WTC11 (cell line): ENCODE measurements at regions not wholly inside any gene's neighbourhood (a gene's known extent, or its start where the extent isn't known, plus 50 kb on each side); places are given as distances from the start of the nearest gene placed in this dataset.

ENCODE experiments used
- ATAC-seq: fragments of 200-7000 bp; cut with Tn5 transposase; 2 replicates; pipeline ENCODE4 v1.10.0; 2021; ENCODE audit warnings: mild to moderate bottlenecking, moderate library complexity
- CTCF ChIA-PET: fragments of 300-600 bp; sonication (Branson Sonifier 250); formaldehyde crosslinking; loops from one replicate; lab custom pipeline; 2021; ENCODE audit warnings: antibody characterized with exemption; lab: Charles Lee
- POLR2A ChIA-PET: fragments of 350-600 bp; sonication (Branson Sonifier 250); formaldehyde crosslinking; loops from one replicate; lab custom pipeline; 2021; ENCODE audit warnings: antibody characterized with exemption; lab: Charles Lee
- DNase-seq: peaks from one replicate; pipeline ENCODE4 v3.0.0; 2021; ENCODE audit warnings: low spot score
- H3K27ac Mint-ChIP-seq: 2 replicates; pipeline ENCODE4 v1.8.0; 2021; ENCODE audit warnings: mixed read lengths
- H3K27me3 Mint-ChIP-seq: 2 replicates; pipeline ENCODE4 v1.8.0; 2021; ENCODE audit warnings: low read depth, mild to moderate bottlenecking, moderate library complexity, mixed read lengths
- H3K36me3 Mint-ChIP-seq: 2 replicates; pipeline ENCODE4 v1.8.0; 2021; ENCODE audit warnings: mixed read lengths
- H3K4me1 Mint-ChIP-seq: 2 replicates; pipeline ENCODE4 v1.8.0; 2022; ENCODE audit warnings: mixed read lengths
- H3K4me3 Mint-ChIP-seq: 2 replicates; pipeline ENCODE4 v1.8.0; 2021; ENCODE audit warnings: mild to moderate bottlenecking, moderate library complexity, mixed read lengths
- H3K9me3 Mint-ChIP-seq: 2 replicates; pipeline ENCODE4 v1.8.0; 2021; ENCODE audit warnings: mixed read lengths
- ATF1 ChIP-seq: sonication (generic); formaldehyde crosslinking; IDR thresholded peaks from 2 replicates; pipeline ENCODE4 v1.8.1; 2023; ENCODE audit warnings: mild to moderate bottlenecking, moderate library complexity, missing genetic modification reagents
- FOXP1 ChIP-seq: sonication (generic); formaldehyde crosslinking; IDR thresholded peaks from 2 replicates; pipeline ENCODE4 v1.8.0; 2022; ENCODE audit warnings: missing genetic modification reagents, mild to moderate bottlenecking, moderate library complexity, borderline replicate concordance
- NR2C2 ChIP-seq: sonication (generic); formaldehyde crosslinking; IDR thresholded peaks from 2 replicates; pipeline ENCODE4 v1.8.0; 2022; ENCODE audit warnings: mild to moderate bottlenecking, missing genetic modification reagents
- TF ChIP-seq, protein P1 (sequence below): sonication (generic); formaldehyde crosslinking; IDR thresholded peaks from 2 replicates; pipeline ENCODE4 v1.8.0; 2023; ENCODE audit warnings: missing genetic modification reagents, mild to moderate bottlenecking, borderline replicate concordance
- TF ChIP-seq, protein P2 (sequence below): sonication (generic); formaldehyde crosslinking; IDR thresholded peaks from 2 replicates; pipeline ENCODE4 v1.8.1; 2023; ENCODE audit warnings: mild to moderate bottlenecking, moderate library complexity, missing genetic modification reagents
- TF ChIP-seq, protein P3 (sequence below): sonication (generic); formaldehyde crosslinking; IDR thresholded peaks from 2 replicates; pipeline ENCODE4 v1.8.1; 2023; ENCODE audit warnings: mild to moderate bottlenecking, missing genetic modification reagents, moderate library complexity
- TF ChIP-seq, protein P4 (sequence below): fragments of 200-600 bp; IDR thresholded peaks from 2 replicates; pipeline ENCODE4 v1.8.0; 2022; ENCODE audit warnings: antibody characterized with exemption
- TF ChIP-seq, protein P5 (sequence below): sonication (generic); formaldehyde crosslinking; IDR thresholded peaks from 2 replicates; pipeline ENCODE4 v1.8.0; 2023; ENCODE audit warnings: mild to moderate bottlenecking, missing genetic modification reagents
- TF ChIP-seq, protein P6 (sequence below): sonication (generic); formaldehyde crosslinking; IDR thresholded peaks from 2 replicates; pipeline ENCODE4 v1.8.0; 2022; ENCODE audit warnings: mild to moderate bottlenecking, missing genetic modification reagents
- TF ChIP-seq, protein P7 (sequence below): sonication (generic); formaldehyde crosslinking; IDR thresholded peaks from 2 replicates; pipeline ENCODE4 v1.8.0; 2022; ENCODE audit warnings: missing genetic modification reagents
- TF ChIP-seq, protein P8 (sequence below): fragments of 250-450 bp; sonication (Bioruptor Pico); conservative IDR thresholded peaks from 2 replicates; pipeline ENCODE4 v1.9.0; 2021; ENCODE audit warnings: mild to moderate bottlenecking

DNA sequence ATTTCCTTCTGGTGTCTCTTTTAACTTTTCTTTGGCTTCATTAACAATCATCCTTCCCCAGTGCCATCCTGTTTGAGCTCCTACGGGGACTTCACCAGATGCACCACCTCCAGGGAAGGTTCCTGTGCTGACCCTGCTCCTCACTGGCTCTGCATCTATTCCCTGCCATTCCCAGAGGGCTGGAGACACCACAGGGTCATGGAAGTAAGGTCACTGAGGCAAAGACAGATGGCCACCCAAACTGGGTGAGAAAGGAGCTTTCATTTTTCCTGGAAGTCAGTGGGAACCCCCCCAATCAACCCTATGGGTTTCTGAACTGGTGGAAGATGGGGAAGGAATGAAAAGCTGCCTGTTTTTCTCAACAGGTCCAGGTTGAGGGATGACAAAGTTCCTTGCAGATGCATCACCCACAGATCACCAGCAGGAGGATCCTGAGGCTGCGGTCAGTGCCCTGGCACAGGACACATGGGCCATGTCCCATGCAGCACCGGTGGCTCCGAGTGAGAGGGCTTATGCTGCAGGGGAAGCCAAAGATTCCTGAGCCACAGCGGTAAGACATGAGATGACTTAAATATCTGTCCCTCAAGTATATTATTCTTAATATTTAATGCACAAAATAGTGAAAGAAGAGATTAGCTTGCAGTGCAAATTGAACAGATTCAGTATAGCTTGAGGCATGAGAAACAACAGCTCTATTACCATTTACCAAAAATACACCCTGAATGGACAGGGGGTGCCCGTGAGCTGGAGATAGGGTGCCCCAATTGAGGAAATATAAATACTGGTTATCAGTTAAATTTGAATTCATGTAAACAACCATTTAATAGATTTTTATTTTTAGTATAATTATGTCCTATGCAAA, 73.0 kb upstream of the VPREB1 start:
- TF ChIP-seq, protein P1, sequence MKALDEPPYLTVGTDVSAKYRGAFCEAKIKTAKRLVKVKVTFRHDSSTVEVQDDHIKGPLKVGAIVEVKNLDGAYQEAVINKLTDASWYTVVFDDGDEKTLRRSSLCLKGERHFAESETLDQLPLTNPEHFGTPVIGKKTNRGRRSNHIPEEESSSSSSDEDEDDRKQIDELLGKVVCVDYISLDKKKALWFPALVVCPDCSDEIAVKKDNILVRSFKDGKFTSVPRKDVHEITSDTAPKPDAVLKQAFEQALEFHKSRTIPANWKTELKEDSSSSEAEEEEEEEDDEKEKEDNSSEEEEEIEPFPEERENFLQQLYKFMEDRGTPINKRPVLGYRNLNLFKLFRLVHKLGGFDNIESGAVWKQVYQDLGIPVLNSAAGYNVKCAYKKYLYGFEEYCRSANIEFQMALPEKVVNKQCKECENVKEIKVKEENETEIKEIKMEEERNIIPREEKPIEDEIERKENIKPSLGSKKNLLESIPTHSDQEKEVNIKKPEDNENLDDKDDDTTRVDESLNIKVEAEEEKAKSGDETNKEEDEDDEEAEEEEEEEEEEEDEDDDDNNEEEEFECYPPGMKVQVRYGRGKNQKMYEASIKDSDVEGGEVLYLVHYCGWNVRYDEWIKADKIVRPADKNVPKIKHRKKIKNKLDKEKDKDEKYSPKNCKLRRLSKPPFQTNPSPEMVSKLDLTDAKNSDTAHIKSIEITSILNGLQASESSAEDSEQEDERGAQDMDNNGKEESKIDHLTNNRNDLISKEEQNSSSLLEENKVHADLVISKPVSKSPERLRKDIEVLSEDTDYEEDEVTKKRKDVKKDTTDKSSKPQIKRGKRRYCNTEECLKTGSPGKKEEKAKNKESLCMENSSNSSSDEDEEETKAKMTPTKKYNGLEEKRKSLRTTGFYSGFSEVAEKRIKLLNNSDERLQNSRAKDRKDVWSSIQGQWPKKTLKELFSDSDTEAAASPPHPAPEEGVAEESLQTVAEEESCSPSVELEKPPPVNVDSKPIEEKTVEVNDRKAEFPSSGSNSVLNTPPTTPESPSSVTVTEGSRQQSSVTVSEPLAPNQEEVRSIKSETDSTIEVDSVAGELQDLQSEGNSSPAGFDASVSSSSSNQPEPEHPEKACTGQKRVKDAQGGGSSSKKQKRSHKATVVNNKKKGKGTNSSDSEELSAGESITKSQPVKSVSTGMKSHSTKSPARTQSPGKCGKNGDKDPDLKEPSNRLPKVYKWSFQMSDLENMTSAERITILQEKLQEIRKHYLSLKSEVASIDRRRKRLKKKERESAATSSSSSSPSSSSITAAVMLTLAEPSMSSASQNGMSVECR (CRISPR knock-in tag), result no peak
- TF ChIP-seq, protein P2, sequence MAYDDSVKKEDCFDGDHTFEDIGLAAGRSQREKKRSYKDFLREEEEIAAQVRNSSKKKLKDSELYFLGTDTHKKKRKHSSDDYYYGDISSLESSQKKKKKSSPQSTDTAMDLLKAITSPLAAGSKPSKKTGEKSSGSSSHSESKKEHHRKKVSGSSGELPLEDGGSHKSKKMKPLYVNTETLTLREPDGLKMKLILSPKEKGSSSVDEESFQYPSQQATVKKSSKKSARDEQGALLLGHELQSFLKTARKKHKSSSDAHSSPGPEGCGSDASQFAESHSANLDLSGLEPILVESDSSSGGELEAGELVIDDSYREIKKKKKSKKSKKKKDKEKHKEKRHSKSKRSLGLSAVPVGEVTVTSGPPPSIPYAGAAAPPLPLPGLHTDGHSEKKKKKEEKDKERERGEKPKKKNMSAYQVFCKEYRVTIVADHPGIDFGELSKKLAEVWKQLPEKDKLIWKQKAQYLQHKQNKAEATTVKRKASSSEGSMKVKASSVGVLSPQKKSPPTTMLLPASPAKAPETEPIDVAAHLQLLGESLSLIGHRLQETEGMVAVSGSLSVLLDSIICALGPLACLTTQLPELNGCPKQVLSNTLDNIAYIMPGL (CRISPR knock-in tag), result no peak
- TF ChIP-seq, protein P3, sequence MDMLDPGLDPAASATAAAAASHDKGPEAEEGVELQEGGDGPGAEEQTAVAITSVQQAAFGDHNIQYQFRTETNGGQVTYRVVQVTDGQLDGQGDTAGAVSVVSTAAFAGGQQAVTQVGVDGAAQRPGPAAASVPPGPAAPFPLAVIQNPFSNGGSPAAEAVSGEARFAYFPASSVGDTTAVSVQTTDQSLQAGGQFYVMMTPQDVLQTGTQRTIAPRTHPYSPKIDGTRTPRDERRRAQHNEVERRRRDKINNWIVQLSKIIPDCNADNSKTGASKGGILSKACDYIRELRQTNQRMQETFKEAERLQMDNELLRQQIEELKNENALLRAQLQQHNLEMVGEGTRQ (CRISPR knock-in tag), result no peak
- no peak for TF ChIP-seq NR2C2 (CRISPR knock-in tag)
- TF ChIP-seq, protein P4, sequence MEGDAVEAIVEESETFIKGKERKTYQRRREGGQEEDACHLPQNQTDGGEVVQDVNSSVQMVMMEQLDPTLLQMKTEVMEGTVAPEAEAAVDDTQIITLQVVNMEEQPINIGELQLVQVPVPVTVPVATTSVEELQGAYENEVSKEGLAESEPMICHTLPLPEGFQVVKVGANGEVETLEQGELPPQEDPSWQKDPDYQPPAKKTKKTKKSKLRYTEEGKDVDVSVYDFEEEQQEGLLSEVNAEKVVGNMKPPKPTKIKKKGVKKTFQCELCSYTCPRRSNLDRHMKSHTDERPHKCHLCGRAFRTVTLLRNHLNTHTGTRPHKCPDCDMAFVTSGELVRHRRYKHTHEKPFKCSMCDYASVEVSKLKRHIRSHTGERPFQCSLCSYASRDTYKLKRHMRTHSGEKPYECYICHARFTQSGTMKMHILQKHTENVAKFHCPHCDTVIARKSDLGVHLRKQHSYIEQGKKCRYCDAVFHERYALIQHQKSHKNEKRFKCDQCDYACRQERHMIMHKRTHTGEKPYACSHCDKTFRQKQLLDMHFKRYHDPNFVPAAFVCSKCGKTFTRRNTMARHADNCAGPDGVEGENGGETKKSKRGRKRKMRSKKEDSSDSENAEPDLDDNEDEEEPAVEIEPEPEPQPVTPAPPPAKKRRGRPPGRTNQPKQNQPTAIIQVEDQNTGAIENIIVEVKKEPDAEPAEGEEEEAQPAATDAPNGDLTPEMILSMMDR, result peak; percentile 39
- TF ChIP-seq, protein P5, sequence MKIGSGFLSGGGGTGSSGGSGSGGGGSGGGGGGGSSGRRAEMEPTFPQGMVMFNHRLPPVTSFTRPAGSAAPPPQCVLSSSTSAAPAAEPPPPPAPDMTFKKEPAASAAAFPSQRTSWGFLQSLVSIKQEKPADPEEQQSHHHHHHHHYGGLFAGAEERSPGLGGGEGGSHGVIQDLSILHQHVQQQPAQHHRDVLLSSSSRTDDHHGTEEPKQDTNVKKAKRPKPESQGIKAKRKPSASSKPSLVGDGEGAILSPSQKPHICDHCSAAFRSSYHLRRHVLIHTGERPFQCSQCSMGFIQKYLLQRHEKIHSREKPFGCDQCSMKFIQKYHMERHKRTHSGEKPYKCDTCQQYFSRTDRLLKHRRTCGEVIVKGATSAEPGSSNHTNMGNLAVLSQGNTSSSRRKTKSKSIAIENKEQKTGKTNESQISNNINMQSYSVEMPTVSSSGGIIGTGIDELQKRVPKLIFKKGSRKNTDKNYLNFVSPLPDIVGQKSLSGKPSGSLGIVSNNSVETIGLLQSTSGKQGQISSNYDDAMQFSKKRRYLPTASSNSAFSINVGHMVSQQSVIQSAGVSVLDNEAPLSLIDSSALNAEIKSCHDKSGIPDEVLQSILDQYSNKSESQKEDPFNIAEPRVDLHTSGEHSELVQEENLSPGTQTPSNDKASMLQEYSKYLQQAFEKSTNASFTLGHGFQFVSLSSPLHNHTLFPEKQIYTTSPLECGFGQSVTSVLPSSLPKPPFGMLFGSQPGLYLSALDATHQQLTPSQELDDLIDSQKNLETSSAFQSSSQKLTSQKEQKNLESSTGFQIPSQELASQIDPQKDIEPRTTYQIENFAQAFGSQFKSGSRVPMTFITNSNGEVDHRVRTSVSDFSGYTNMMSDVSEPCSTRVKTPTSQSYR (CRISPR knock-in tag), result no peak
- TF ChIP-seq, protein P6, sequence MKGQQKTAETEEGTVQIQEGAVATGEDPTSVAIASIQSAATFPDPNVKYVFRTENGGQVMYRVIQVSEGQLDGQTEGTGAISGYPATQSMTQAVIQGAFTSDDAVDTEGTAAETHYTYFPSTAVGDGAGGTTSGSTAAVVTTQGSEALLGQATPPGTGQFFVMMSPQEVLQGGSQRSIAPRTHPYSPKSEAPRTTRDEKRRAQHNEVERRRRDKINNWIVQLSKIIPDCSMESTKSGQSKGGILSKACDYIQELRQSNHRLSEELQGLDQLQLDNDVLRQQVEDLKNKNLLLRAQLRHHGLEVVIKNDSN (CRISPR knock-in tag), result no peak
- Mint-ChIP-seq H3K27me3 (peaks cover 97% of the 10 kb centered on the region), H3K4me3 (no peak overlapping the region), H3K36me3 (no peaks in the 10 kb centered on the region), H3K4me1 (0 out of 2 replicates have a peak, but pooled peaks cover 3% of the 10 kb centered on the region), H3K27ac (no peak overlapping the region), H3K9me3 (peaks cover 4% of the 10 kb centered on the region; the same call in 1 of the 2 replicates)
- POLR2A ChIA-PET, result no interaction called here
- CTCF ChIA-PET, result interaction anchor here (0.9 to 2.2 kb wide), 7 partner anchors 9 to 113 kb away, joined by 3 to 9 read pairs (median 4); no protein-coding TSS in a partner anchor
- peak; percentile 88 for ATAC-seq
- DNase-seq, result peak; percentile 64

DNA sequence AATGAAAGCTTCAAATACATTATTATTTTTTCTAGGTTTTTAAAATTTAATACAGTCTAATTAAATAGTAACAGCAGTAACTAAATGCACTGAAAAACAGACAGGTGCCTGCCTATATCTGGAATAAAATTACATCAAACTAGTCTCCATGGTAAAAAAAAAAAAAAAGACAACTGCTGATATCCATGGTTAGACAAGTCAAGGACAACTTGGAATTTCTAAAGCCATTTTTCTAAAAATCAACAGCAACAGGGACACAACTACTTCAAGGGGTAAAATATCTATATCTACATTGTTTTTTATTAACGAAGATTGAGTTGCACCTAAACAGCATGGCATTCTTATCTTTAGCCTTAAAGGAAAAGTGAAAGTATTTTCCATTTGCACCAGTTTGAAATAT, 74.7 kb upstream of the VPREB1 start:
- Mint-ChIP-seq H3K9me3 (peaks cover 4% of the 10 kb centered on the region; the same call in 1 of the 2 replicates), H3K27me3 (peaks cover 97% of the 10 kb centered on the region), H3K4me1 (0 out of 2 replicates have a peak, but pooled peaks cover 3% of the 10 kb centered on the region), H3K27ac (no peak overlapping the region), H3K36me3 (no peaks in the 10 kb centered on the region), H3K4me3 (no peak overlapping the region)
- POLR2A ChIA-PET, result no interaction called here
- CTCF ChIA-PET, result interaction anchor here (0.7 kb wide), 1 partner anchor 26 kb away, joined by 4 read pairs; no protein-coding TSS in a partner anchor
- no peak for ATAC-seq
- DNase-seq, result no peak
- TF ChIP-seq ATF1 (CRISPR knock-in tag) (no peak), FOXP1 (CRISPR knock-in tag) (no peak)
- TF ChIP-seq, protein P7, sequence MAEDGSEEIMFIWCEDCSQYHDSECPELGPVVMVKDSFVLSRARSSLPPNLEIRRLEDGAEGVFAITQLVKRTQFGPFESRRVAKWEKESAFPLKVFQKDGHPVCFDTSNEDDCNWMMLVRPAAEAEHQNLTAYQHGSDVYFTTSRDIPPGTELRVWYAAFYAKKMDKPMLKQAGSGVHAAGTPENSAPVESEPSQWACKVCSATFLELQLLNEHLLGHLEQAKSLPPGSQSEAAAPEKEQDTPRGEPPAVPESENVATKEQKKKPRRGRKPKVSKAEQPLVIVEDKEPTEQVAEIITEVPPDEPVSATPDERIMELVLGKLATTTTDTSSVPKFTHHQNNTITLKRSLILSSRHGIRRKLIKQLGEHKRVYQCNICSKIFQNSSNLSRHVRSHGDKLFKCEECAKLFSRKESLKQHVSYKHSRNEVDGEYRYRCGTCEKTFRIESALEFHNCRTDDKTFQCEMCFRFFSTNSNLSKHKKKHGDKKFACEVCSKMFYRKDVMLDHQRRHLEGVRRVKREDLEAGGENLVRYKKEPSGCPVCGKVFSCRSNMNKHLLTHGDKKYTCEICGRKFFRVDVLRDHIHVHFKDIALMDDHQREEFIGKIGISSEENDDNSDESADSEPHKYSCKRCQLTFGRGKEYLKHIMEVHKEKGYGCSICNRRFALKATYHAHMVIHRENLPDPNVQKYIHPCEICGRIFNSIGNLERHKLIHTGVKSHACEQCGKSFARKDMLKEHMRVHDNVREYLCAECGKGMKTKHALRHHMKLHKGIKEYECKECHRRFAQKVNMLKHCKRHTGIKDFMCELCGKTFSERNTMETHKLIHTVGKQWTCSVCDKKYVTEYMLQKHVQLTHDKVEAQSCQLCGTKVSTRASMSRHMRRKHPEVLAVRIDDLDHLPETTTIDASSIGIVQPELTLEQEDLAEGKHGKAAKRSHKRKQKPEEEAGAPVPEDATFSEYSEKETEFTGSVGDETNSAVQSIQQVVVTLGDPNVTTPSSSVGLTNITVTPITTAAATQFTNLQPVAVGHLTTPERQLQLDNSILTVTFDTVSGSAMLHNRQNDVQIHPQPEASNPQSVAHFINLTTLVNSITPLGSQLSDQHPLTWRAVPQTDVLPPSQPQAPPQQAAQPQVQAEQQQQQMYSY, result no peak
- TF ChIP-seq, protein P8, sequence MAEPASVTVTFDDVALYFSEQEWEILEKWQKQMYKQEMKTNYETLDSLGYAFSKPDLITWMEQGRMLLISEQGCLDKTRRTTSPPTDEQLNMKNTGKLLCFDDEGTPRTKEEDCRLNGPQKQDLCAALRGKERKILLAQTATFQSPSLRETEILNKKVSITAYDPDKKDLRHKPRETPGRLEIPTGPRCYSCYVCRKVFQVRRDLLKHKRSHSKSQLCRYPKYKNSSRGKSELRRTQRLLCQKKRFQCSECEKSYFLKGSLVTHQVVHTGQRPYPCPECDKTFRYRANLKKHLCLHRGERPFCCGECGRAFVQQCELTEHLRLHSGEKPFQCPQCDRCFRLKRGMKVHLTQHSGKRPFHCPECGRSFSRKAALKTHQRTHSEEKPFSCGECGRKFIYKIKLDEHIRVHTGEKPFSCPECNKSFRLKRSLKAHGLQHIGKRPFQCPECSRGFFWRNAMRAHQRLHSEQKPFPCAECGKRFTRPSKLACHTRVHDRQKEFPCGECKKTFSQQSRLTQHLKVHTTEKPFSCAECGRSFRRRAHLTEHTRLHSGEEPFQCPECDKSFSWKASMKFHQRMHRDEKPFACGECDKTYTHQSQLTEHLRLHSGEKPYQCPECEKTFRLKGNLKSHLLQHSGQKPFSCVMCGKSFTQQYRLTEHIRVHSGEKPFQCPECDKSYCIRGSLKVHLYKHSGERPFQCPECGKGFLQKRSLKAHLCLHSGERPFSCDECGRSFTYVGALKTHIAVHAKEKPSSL, result no peak
